B cell (primary cell): ENCODE measurements at regions not wholly inside any gene's neighbourhood (a gene's known extent, or its start where the extent isn't known, plus 50 kb on each side); places are given as distances from the start of the nearest gene placed in this dataset.

Source experiments
- EZH2 ChIP-seq: IDR thresholded peaks from 2 replicates; pipeline ENCODE4 v1.6.1; 2012; ENCODE audit warnings: borderline replicate concordance, low read depth, mild to moderate bottlenecking, moderate library complexity, low read length; ENCODE audit not compliant: insufficient read depth, poor library complexity, severe bottlenecking
- TF ChIP-seq, protein P1 (sequence below): fragments of 200-600 bp; IDR thresholded peaks from one replicate; pipeline ENCODE4 v1.8.0; 2022; ENCODE audit warnings: antibody characterized with exemption, mild to moderate bottlenecking

DNA sequence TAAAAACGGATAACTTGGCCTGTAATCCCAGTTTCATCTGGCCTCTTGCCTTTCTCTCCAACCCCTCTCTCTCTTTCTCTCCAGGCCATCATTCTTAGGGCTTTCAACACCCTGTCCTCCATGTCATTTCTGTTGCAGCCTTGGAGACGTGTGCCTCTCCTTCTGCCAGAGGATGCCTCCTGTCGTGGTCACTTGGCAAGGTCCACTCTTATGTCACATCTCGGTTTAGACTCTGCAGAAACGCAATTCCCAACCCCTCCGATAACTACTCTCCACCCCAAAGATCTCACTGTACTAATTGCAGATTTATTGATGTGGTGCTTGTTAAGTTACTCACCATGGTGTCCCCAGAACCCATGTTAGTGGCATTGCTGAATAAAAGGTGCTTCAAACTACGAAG lies 787.3 kb upstream of the RBFOX1 start:
- TF ChIP-seq, protein P1, sequence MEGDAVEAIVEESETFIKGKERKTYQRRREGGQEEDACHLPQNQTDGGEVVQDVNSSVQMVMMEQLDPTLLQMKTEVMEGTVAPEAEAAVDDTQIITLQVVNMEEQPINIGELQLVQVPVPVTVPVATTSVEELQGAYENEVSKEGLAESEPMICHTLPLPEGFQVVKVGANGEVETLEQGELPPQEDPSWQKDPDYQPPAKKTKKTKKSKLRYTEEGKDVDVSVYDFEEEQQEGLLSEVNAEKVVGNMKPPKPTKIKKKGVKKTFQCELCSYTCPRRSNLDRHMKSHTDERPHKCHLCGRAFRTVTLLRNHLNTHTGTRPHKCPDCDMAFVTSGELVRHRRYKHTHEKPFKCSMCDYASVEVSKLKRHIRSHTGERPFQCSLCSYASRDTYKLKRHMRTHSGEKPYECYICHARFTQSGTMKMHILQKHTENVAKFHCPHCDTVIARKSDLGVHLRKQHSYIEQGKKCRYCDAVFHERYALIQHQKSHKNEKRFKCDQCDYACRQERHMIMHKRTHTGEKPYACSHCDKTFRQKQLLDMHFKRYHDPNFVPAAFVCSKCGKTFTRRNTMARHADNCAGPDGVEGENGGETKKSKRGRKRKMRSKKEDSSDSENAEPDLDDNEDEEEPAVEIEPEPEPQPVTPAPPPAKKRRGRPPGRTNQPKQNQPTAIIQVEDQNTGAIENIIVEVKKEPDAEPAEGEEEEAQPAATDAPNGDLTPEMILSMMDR, result no peak
- no peak for TF ChIP-seq EZH2
